Activated CD4-positive, alpha-beta T cell treated with anti-CD3 and anti-CD28 coated beads, Interleukin-2, amount 50 U/mL, for 48 hours (primary cell): ENCODE measurements at regions not wholly inside any gene's neighbourhood (a gene's known extent, or its start where the extent isn't known, plus 50 kb on each side); places are given as distances from the start of the nearest gene placed in this dataset.
"Not testable (repeated sequence)": the region's sequence is repeated elsewhere in the genome, so short reads cannot be mapped to it uniquely, and the experiment has no call there.

Experiments used
- DNase-seq, 2 experiments: peaks; one replicate each; pipeline ENCODE4 v3.0.0-alpha.2; 2020

DNA sequence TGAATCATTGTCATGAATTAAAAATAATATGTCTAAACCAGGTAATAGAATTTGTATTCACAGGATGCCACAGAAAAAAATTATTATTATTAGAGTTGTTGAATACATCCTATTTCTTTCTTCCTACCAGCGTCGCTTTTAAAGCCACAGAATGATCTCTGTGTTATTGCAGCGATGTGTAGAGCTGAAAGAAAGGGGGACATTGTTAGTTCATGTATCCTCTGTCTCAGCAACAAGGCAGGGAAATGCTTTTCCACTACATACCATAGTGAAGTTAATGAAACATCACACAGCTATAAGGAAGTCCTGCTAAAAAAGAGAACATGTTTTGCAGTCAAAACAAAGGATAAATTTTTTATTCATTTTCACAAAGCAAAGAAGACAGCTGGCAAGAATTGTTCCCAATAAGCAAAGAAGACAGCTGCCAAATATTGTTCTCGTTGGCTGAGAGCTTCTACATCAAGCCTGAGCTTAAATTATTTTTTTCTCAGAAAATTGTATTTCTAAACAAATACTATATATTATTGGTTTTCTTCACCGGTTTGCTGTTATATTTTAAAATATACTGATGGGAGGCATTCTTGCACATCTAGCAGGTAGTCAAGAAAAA, 1234.4 kb downstream of the SUCLG1 start:
- no peak for DNase-seq

DNA sequence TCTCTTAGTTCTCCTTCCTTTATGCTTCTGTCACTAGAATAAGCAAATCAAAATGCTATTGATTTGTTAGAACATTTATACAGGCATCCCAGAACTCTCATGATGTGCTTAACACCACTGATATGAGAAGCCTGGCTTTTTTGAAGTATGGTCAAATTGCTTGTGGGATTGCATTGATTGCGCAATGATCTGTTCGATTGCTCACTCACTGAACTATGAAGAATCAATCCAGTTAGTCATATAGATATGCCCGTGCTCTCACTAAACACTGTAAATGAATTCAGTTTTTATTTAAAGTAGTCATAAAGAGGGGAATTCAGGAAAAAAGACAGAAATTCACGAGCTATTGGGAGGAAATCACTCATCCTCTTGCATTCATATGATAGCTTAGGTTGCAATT, 1237.8 kb downstream of the SUCLG1 start:
- DNase-seq = no peak

DNA sequence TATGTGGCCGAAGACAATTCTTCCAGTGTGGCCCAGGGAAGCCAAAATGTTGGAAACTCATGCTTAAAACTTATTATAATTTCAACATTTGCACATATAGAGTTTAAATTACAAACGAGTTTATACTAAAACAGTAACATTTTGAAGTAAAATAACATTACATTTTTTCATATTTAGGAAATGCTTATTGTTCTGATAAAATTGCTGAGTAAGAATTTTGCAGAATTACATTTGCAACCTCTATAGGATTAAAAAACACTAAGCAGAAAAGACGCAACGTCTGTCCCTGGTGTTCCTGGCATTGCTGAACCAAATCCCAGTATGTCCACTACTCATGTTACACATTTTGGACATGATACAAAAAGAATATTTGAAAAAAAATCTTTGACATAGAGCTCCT, 1241.2 kb downstream of the SUCLG1 start:
- no peak for DNase-seq

DNA sequence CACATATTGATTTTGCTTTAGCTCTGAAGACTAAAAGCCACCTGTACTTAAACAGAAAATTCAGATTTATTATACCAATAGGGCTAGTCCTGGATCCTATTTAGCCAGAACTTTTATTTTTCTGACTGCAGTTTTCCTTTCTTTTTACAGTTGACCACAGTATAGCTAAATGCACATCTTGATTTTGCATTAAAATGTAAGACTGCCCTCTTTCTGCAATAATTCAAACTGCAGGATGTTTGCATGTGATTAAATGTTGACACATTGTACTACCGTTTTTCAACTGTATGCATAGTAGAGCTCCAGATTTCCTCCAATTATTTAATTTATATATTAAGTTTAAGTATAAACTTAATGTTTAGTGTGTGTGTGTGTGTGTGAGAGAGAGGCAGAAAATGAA, 1262.9 kb downstream of the SUCLG1 start:
- no peak for DNase-seq

DNA sequence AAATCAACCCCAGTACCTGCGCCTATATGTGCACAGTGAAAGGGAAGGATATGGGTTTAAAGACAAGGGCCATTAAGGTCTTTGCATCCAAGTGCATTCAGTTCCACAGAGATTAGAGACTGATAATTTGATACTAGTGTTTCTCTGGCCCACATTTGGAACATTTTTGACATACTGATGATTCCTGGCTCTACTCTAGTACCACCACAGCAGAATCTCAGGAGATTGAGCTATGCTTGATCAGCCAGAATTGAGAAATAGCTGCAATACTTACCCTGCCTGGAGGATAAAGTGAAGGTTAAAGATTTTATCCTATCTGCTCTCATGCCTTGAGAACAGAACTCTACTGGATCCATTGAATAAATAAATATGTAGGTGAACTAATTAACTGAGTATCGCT, 1267.8 kb downstream of the SUCLG1 start:
- DNase-seq = no peak

DNA sequence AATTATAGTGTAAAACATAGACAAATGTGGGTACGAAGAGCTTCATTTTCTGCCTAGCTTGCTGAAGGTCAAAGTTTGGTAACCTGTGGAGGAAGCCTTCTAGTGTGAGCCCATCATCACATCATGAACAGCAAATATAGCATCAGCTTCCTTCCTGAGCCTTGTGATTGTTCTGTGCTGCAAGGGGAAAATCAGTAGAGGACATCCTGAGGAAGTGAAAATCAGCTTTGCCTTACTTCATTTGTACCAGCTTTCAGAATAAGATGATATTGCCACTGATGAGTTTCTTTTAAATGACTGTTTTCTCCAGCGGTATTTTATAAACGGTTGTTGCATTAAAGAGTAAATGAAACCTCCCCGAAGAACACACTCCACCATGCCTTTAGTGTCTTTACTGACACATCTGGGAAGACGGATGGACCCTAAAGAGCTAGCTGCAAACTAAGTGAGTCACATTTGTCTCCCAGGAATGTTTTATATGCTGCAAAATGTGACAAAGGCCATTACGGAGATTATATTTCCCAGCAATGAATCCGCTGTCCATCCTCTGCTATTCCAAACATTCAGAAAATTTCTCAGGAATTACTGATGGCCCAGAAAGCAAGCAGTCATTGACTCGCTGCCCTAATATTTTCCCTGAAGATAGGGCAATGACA, 1272.8 kb downstream of the SUCLG1 start:
- no peak for DNase-seq

DNA sequence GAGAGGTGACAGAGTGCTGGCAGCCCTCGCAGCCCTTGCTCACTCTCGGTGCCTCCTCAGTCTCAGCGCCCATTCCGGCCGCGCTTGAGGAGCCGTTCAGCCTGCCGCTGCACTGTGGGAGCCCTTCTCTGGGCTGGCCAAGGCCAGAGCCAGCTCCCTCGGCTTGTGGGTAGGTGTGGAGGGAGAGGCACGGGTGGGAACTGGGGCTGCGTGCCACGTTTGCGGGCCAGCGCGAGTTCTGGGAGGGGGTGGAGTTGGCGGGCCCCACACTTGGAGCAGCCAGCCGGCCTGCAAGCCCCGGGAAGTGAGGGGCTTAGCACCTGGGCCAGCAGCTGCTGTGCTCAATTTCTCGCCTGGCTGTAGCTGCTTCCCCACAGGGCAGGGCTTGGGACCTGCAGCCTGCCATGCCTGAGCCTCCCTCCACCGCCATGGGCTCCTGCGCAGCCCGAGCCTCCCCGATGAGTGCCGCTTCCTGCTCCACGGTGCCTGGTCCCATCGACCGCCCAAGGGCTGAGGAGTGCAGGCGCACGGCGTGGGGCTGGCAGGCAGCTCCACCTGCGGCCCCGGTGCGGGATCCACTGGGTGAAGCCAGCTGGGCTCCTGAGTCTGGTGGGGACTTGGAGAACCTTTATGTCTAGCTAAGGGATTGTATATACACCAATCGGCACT, 1278.1 kb downstream of the SUCLG1 start:
- DNase-seq = not testable (repeated sequence)

DNA sequence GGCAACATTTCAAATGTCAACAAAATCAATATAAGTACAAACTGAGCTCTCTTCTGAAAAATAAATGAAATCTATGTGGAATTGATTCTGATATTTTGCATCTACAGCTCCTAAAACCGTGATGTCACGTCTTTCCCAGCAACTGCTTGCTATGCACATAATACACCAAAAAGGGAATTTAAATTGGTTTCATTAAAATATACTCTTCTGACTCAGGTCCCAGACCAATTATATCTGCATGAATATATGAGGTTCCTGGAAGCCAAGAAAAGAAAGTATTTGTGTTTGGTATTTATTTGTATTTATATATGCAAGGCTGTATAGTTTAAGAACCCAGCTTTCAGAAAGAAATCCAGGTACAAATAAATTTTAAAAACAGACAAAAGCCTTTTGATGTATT, 1282.5 kb downstream of the SUCLG1 start:
- no peak for DNase-seq

DNA sequence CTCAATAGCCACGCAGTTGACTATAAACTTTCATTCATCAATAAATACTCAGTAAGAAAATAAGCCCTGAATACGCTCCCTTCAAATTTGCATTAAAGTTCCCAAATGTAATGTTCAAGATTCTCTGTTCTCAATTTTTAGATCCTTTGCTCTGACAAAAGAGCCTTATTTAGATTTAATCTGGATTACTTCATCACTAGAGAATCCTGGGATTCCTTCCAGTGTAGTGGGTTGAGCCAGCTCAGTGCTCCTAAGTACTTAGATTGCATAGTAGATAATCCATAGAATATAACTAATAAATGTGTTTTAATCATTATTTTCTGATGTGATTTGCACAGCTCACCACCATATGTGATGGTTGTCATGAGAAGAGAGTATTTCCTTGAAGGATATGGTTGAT, 1286.2 kb downstream of the SUCLG1 start:
- no peak for DNase-seq

DNA sequence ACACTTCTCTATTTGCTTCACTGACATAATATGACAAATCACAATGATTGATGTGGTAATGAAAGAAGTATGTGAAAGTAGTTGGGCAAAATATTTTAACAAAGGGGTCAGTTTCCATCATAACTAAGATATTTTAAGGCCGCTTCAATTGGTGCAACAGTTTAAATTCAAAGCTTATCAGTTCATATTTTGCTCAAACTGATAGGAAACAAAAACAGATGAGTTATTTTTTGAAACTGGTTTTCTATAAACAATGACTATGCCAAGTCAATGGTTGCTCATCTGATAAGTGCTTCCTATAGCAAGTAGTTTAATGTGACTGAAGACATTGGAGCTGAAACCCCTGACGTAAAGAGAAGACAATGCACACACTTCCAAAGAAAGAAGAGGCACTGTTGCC, 1290.7 kb downstream of the SUCLG1 start:
- DNase-seq = no peak

DNA sequence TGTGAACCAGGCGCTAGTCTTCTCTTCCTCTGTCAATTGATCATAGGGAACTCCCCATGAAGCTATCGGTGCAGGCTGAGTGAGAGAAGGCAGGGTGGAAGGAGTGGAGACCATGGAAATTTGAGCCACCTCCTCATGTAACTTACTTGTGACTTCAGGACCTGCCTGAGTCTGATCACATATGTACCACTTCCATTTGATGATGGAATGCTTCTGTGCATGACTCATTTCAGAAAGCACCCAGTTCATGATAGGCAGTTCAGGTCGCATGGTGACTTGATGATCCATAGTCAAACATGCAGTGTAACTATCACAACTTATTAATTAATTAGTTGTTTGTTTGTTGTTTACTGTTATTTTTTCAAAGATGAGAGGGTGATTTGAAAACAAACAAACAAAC, 1296.7 kb downstream of the SUCLG1 start:
- DNase-seq = no peak

DNA sequence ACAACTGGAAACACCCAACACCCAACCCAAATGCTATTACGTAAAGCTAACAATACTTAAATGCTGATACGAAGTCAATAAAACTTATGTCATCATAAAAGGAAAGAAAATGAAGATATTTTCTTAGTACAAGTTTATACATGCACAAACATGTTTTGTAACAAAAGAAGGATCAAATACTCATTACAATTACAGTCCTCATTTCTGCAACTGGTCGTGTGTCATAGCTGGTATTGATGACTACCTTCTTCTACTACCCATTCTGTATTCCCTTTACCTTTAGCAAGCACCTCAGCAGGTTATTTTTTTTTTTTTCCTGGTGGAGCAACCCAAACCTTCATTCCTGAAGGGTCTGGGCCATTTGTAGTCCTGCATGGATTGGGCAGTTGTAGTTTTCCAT, 1298.5 kb downstream of the SUCLG1 start:
- no peak for DNase-seq

DNA sequence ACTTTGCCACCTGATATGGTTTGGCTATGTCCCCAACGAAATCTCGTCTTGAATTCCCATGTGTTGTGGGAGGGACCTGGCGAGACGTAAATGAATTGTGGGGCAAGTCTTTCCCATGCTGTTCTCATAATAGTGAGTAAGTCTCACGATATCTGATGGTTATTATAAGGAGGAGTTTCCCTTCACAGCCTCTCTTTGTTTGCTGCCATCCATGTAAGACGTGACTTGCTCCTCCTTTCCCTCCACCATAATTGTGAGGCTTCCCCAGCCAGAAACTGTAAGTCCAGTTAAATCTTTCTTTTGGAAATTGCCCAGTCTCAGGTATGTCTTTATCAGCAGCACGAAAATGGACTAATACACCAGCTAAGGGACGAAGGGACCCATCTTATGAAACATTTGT, 1303.3 kb downstream of the SUCLG1 start:
- no peak for DNase-seq

DNA sequence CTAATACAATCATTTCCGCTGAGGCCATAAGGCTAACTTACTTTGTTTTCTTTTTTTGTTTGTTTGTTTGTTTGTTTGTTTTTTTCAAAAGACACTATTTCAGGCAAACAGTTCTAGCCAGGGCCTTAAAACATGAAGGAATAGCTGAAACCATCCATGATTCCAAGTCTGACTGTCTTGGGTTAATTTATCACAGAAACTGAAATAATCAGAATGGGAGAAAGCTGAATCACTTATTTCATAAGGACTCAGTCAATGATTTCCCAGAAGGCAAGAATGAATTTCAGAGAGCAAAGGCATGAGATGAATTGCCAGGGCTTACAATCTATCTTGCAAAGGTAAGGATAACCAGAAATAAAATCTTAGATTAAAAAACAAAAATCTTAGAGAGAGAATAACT, 1315.1 kb downstream of the SUCLG1 start:
- DNase-seq = no peak

DNA sequence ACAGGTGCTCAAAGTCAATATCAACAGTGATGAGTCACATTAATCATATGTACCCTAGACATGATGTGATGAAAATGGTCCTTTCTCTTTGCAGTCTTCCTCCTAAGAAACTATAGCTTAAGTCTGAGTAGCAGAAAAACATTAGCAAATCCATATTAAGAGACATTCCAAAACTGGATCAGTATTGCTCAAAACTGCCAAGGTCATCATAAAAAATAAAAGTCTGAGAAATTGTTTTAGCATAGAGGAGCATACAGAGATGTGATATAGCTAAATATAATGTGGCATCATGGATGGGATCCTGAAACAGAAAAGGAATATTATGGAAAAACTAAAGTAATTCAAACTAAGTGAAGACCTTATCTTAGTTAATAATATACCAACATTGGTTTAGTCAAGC, 1316.1 kb downstream of the SUCLG1 start:
- no peak for DNase-seq

DNA sequence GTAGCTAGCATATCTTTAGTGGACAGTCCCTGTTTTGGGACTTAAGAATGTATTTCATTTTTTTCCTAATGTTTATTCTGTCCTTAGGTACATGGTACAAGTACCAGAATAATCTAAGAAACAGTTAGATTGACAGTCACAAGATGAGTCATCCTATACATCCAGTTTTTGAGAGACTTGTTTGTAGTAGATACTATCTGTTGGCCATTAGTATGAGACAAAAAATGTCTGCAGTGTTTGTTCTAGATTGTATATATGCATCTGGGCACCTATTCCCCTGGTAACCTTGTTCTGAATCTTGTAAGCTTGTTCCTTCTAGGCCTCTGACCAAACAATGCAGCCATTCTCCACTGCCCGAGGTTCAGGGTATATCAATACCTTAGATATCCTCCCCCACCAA, 1343.5 kb downstream of the SUCLG1 start:
- DNase-seq = no peak

DNA sequence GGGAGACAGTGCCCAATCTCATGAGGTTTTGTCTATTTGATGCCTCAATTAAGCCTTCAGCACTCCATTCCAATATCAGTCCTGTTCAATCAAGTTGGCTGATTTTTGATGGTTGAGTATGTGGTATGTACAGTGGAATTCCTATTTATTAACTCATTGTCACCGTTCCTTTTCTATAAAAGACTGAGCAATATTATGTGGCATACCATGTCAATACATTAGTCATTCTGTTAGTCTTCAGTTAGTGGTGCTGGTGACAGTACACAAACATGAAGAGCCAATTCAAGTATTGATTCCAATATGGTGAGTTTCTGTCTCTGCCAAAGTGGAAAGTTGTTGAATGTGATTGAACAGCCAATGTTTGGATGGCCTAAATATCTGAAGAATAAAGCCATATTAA, 1343.9 kb downstream of the SUCLG1 start:
- DNase-seq = no peak

DNA sequence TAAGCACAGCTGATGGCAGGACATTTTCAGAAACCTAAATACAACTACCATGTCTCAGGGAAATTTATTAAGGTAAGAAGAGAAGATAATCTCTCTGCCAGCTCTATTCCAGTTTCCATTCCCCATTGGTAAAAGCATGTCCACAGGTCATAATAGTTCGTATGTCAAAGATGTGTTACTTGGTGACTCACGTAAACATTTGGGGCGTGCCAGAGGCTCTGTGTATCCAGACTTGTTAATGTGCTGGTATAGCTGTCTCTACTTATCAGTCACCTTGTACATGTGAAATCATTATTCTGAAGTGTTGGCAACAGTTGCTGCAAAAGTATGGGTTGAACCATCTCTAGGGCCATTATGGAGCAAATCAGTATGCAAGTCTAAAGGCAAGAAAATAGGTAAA, 1345.1 kb downstream of the SUCLG1 start:
- DNase-seq = no peak

DNA sequence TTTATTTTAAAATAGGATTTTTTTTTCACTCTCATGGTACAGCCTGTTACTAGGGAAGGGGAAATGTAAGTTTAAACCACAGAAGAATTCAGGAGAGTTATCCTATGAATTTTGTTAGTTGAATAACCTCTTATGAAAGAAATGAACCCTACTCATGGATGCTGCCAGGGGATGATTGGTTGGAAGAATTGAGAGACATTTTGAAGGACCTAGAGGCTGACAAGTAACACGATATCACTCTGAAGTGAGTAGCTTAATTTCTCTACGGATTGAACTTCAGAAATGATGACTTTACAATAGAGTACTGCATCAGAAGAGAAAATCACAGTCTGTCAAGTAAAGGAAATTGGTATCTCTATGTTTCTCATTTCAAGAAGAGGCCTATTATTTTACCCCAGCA, 1346.2 kb downstream of the SUCLG1 start:
- DNase-seq = no peak

DNA sequence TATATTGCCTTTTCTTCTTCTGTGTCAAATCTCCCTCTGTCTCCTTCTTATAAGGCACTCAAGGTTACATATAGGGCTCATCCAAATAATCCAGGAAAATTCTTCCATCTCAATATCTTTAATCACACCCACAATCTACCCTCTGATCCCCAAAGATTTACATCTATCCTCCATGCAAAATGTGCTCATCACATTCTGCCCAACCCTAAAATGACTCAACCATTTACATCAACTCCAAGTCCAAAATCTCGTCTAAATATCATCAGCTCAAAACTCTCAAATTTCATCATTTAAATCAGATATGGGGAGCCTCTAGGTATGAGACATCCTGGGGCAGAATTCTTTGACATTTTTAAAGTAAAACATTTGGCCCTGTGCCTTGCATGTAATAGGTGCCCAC, 1349.8 kb downstream of the SUCLG1 start:
- no peak for DNase-seq

DNA sequence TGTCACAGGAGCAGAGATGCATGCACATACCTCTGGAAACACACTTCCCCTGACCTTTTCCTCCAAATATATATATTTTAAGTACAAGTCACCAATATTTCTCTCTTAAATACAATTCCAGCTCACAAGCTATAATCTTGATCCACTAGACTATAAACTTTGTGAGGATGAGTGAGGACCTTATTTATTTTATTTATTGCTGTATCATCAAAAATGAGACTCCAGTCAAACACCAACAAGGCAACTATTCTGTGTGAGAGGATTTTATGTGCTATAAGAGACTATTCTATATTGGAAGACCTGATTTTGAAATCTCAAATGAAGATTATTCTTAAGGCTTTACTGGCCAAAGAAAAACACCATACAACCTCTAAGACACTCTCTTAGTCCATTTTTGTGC, 1352.2 kb downstream of the SUCLG1 start:
- no peak for DNase-seq

DNA sequence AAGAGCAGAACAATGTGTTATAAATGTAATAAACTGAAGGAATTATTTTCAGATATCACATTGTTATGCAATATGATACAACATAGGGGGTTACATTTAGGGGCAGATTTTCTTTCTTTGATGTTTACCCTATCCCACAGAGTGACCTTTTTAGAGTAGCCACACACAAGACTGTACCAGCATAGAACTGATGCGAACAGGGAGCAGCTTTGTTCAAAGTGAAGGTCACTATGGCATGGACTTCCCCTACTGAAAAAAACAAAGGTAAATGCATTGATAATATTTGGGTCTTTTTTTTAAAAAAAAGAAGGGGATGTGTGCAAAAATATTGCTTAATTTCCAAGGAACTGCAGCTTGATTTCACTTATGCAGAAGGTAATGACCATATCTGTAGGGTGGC, 1354.9 kb downstream of the SUCLG1 start:
- no peak for DNase-seq

DNA sequence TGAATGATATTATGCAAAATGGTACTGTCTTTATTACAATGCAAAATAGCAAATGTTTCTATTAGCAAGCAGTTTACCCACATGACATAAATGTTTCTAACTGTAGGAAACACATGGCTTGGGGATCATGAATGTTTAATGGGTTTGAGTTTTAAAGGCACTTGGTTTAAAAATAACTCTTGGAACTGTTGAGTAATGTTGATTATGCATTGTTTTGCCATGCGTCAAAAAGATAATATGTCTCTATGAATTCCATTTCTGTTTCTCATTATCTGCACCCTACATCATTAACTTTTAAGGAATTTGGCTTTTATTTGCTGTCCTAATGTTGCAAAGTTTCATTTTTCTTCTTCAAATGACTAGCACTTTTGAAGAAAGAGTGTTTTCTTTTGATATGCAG, 1355.5 kb downstream of the SUCLG1 start:
- DNase-seq = no peak

DNA sequence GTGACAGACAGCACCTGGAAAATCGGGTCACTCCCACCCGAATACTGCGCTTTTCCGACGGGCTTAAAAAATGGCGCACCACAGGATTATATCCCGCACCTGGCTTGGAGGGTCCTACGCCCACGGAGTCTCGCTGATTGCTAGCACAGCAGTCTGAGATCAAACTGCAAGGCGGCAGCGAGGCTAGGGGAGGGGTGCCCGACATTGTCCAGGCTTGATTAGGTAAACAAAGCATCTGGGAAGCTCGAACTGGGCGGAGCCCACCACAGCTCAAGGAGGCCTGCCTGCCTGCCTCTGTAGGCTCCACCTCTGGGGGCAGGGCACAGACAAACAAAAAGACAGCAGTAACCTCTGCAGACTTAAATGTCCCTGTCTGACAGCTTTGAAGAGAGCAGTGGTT, 1370.0 kb downstream of the SUCLG1 start:
- DNase-seq = not testable (repeated sequence)

DNA sequence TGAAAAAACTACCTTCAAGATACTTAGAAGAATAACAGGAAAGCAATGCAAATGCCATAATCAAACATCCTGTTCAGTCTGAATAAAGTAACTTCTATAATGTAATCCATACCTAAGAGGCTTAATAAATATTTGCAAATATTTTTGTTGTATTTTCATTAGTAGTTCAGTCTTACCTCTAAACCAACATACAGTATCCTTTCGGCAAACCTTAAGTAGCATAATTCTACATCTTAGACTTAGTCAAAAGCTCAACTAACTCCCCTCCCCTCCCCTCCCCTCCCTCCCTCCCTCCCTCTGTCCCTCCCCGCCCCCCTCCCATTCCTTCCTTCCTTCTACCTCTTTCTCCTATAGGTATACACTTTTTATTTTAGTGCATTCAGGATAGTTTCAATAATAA, 1373.2 kb downstream of the SUCLG1 start:
- DNase-seq = no peak
